NCI-H2107 (cell line): ENCODE measurements at regions not wholly inside any gene's neighbourhood (a gene's known extent, or its start where the extent isn't known, plus 50 kb on each side); places are given as distances from the start of the nearest gene placed in this dataset.

Source experiments
- DNase-seq: peaks from one replicate; lab custom pipeline; 2025; lab: John Stamatoyannopoulos, UW

DNA sequence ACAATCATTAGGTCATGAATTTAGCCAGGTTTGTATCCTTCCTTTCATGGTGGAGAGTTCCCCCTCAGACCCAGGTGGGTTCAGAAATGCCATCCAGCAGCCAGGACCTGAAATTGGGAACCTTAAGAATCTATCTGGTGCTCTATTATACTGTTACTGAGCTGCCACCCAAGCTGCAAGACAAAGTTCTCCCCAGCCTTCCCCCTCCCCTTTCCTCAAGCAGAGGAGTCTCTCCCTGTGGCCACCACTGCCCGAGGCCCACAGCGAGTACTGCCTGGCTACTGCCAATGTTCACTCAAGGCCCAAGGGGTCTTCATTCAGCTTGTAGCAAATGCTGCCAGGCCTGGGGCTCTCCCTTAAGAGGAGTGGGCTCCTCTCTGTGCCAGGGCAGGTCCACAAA is 133.8 kb downstream of the TMEM38B start:
- no peak for DNase-seq

DNA sequence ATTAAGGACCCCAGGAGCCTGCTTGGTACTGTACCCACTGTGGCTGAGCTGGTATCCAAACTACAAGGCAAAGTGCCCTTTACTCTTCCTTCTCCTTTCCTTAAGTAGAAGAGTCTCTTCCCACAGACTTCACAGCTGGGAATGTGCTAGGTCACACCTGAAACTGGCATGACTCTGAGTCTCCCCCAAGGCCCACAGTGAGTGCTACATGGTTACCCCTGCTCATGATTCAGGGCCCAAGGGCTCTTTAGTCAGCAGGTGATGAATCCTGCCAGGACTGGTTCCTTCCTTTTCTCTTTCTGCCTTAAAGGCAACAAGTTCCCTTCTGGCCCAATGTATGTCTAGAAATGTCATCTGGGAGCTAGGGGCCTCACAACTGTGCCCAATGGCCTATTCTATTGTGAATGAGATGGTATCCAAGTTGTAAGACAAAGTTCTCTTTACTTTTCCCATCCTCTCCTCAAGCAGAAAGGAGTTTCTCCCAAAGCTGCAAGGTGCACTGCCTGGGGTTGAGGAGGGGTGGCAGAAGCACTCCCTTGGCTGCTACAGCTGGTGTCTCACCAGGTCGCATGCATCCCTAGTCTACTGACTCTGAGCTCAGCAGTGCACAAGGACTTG is 134.4 kb downstream of the TMEM38B start:
- no peak for DNase-seq

DNA sequence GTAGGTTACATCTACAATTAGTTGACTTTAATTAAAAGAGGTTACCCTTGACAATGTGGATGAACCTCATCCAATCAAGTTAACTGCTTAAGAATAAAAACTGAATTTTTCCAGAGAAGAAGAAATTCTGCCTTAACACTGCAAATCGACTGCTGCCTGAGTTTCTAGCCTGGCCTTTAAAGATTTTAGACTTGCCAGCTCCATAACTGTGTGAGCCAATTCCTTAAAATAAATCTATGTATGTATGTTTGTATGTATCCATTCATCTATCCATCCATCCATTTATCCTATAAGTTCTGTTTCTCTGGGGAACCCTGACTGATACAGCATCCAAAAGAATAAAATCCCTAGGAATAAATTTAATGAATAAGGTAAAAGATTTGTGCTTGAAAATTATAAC is 136.1 kb downstream of the TMEM38B start:
- DNase-seq, result no peak

DNA sequence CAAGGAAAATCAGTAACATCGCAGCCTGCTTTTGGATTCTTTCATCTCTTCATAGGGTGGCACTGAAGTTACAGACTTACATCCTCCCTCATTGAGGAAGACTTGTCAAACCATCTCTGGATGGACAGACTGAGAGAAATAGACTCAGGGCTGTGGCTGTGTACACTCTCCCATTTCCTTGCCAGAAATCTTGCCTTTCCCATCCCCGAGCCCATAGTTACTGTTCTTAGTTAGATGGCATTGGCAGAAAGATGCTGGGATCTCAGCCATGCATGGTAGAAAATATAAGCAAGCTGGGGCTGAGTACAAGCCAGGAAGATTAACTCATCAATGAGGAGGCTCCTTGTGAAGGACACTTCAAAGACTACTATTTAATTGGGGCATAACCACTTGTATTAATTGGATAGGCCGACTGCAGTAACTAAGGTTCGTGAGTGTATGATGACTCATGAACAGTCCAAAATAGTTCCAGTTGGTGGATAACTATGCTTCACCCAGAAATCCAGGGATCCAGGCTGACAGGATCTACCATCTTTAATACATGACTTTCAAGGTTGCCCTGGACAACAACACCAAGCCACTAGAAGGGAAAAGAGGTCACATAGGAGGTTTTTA is 137.9 kb downstream of the TMEM38B start:
- DNase-seq, result no peak

DNA sequence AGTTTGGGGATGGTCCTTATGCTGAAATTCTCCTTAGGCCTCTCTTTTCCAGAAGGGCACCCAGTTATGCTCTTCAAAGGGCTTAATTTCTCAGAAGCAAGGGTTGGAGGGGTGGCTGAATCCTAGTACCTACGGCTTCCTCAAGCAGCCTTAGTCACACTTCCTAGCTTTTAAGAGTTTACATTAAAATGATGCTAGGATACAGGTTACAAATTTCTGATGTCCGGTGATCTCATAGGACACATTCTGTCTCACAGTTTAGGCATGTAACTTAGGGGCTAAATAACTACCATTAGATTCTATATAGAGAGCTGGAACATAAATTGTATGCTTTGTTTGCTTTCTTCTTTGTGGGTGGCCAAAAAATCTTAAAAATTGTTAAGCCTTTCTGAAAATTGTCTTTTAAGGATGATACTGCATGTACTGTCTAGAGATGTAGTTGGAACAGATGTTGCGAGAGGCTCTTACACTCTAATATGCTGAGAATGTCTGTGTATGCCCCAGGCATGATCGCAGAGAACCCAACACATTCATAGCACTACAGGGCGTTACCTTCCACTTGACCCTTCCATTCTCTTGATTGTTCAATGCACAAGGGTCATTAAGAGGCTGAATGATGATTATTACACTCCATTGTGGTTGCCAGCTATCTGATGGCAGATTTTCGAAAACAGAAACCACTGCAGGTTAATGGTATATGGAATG is 139.1 kb downstream of the TMEM38B start:
- no peak for DNase-seq

DNA sequence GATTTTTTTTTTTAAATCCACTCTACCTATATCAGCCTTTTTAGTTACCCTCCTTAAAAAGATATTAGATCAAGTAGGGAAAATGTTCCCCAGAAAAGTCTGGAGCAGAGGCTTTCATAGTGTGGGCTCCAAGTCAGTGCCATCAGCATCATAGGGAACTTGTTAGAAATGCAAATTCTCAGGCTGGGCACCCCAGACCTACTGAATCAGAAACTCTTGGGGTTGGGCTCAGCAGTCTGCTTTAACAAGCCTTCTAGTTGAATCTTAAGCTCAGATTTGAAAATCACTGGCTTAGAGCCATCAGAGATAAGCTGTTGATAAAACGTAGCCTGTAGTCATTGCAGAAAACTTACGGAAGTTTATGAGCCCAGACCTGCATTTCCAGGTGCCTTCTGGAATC is 140.1 kb downstream of the TMEM38B start:
- no peak for DNase-seq

DNA sequence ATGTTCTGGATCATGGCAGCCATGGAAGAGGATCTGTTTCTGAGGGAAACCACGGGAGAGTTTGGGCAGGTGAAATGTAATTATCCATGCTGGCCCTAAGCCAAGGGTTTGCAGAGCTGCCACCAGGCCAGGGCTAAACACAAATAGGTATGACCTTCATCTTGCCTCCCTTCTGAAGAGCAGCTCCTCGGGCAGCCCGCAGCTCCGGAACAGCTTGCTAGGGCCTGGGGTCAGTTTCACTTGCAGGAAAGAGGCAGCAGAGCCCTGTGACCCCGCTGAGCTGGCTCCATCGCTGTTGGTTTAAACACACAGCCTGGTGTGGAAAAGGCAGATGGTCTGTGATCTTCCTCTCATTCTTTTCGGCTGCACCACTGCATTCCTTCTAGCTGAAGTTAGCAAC is 141.4 kb downstream of the TMEM38B start:
- no peak for DNase-seq

DNA sequence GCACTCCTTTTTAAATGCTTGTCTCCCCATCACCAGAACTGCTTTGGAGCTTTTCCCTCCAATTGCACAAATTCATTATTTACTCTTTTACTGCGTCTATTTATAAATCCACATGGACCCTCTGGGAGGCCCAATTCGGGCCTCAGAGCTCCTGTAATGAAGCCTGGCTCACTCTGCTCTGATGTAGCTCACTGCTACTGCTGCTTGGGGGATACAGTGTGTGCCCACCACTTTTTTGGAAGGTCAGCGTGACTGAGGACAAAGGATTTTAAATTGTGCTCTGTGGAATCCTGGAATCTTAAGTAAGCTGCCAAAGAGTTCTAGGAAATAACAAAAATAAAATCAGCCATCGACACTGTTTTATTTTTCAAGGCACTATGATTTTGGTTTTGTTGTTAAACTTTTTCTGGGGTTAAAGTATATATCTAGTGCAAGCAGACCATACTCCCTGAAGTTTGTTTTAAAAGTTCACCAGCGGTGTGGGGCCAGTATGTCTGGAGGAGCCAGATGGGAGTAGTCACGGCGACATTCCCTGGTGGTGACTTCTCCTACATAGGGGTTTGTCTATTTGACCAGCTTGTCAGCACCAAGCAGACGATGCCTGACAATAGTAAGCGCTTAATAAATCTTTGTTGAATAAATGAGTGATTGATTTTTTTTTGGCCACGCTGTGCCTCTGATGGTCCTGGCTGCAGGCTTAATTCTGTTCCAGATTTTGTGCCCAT is 142.8 kb downstream of the TMEM38B start:
- DNase-seq, result no peak

DNA sequence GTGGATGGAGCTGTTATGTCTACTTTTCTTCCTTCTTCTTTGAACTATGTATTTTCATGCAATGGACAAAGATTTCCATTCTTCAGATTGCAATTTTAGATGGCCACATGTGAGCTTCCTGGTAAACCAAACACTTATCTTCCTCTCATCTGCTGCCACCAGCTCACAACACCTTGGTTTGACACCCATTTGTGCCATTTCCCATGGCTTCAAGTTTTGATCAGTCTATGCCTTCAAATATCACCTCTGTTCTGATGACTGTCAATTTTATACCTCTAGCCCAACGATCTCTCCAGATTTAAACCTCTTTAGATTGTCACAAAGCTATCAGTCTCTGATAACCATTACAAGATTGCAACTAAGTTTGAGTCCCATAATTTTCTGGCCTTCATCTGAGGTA is 147.2 kb downstream of the TMEM38B start:
- no peak for DNase-seq

DNA sequence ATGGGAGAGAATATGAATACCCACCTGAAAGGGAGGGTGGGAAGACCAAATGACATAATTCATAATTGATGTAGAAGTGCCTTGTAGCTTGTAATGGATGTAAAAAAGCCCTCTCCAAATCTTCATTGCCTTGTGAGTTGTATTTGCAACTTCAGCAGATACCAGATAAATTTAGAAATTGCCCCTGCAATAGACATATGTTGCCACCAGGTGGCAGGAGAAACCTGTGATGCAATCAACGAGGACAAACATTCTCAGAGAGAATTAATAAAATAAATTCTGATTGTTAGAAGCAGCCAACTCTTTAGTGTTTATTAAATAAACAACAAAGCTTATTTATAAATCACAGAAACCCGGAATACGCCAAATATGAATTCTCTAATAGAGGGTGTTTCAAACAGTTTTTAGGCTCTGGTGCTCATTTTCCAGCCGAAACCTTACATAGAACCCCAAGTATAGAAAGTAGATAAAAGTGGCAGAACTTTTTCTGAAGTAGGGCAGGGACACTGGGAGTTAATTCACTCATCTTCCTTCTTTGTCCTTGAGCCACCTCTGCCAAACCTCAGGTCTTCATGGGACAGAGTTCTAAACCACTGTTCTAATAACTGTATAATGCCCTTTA is 147.8 kb downstream of the TMEM38B start:
- no peak for DNase-seq

DNA sequence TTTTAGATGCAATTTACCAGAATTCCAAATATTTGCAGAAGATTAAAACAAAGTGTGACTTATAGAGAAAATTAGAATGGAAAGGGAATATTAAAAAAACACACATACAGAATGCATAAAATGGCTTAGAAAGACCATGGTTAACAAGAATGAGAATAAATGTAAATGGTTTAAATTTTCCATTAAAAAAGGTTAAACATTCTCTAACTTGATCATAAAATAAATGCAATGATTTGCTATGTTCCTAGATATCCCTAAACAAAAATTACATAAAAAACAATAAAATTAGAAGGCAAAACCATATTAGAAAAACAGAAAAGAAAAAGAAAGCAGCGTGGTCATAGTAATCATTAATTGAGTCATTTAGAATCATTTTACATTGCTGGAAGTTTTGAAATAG is 152.5 kb downstream of the TMEM38B start:
- no peak for DNase-seq

DNA sequence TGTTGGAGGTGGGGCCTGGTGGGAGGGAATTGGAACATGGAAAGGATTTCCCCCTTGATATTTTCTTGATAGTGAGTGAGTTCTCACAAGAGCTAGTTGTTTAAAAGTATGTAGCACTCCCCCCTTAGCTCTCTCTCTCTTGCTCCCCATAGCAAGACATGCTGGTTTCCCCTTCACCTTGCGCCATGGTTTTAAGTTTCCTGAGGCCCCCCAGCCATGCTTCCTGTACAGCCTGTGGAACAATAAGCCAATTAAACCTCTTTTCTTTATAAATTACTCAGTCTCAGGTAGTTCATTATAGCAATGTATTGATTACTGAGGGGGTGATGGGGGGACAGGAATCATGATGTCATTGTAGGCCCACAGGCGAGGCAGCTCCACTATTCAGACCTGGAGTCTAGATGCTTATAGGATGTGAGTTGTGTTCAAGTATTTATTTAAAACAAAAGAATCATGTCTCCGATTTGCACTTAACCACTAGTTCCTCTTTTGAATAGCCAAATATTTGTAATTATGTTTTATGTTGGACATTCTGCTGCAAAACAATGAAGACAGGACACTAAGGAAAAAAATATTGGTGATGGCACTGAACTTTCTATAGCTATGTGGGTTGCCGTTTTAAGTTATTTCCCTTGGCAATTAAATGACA is 156.6 kb downstream of the TMEM38B start:
- DNase-seq, result no peak

DNA sequence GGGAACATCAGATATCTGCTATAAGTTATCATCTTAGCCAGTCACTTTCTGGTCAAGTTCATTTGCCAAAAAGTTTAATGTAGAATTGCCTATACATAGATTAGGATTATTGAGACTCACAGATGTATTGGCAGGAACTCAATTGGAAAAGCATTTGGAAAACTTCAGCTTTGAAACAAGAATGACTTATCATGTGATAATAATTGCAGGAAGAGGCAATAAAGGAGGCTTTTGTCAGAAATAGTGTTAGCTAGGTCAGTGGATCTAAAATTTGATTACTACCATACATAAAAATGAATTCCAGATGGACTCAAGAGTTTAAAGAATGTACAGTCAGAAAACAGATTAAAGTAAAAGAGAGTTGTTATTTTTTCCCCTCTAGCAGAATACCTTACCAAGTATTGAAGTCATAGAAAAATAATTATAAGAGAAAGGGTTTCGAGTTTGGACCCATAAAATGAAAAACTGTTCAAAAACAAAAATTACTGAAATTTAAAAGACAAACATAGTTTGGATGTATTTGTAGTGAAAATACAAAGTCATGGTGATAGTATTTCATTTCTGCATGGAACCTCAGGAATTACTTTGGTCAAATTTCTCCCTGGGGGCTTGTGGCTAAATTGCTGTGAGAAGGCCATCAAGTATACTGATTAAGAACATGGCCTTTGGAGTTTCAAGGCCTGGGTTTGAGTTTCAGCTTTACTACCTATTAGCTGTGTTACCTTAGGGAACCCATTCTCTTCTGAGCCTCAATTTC is 159.9 kb downstream of the TMEM38B start:
- DNase-seq, result no peak

DNA sequence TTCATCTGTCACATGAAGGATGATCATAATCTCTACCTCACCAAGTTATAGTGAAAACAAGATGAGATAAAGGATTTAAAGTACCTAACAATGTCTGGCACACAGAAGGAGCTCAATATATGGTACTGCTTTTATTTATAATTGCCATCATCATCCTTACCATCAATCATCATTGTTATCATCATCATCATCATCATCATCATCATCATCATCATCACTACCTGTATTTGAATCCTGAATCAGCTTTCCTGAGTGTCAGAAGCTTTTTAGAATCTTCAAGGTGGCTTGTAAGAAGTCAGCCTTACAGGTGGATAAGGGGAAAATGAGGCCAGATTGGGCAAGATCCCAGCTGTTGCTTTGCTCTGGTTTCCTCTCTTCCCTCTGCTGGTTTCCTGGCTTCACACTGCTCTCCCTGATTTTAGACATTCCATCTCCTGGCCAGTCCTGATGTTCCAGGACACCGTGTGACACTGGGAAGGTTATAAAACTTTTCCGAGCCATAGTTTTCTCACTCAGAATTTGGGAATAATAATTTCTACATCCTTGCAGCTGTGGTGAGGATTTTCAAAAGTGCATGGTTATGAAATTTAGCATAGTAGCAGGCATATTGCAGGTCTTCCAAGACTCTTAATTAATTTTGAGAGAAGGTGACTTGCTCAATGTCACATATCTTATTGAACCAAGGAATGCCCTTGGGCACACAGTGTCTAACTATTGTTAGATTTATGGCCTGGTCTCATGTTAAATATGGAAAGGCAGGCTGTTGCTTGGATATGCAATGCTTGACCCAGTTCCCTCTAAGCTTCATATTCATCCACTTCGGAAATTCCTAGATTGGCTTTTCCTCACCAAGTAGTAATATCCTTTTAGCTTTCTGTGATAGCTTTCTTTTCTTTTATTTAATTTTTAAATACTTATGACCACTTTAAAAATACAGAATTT is 160.7 kb downstream of the TMEM38B start:
- no peak for DNase-seq

DNA sequence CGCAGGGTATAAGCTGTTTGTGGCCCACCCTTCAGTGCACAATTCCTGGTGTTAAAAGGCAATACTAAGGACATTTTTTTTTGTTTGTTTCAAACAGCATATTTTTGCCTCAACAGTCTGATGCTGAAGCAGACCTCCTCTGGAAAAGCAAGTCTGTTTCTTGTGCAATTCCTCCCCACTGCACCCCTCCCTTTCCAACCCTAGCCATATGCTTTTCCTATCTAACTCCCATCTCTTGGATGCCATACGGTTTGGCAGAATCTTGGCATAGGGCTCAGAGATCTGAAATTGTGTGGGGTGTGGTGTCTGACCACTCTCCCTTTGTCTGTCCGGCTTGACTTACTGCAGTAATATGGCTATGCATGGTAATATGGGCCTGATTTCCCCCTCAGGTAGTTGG is 161.6 kb downstream of the TMEM38B start:
- no peak for DNase-seq

DNA sequence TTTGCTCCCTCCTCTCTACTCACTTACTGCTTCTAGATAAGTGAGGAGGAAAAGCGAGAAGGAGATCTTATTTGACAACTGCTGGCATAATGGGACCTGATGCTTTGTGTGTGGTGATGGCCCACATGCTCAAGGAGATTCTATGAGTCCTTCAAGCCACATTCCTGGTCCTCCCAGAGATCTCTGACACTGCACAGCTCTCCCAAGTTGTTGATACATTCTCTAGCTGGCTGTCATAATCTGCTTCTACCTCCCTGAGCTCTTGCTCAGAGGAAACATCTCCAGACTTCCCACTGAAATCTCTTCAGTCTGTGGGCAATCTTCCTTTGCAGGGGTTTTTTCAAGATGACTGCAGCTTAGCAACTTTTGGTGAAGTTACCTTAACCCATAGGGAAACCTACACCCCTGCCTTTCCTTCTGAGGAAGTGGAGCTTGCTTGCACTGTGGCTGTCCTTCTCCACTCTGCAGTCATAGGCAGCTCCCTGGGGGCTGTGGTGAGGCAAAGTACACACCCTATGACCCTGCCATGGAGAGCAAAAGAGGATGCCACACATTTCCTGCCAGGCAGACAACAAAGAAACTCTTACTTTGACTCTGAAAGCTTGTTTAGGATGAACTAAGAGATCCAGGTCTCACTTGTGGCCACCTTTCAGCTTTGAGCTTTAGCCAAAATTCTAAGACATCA is 163.8 kb downstream of the TMEM38B start:
- no peak for DNase-seq

DNA sequence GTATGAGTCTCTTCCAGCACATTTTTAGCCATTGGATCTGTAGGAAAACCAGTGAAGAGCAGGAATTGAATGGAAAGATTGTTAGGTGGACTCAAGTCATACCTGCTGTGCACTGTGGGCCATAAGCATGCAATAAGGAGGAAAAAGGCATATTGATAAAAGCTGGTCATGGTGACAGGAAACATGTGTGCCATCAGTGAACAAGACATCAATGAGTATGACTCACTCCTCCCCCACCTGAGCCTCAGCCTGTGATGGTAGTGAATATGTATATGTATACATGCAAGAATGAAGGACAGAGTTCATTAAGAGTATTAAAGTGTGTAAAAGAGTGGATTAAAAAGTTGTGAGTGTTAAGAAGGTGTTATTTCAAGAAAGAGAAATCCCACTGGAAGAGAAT is 164.5 kb downstream of the TMEM38B start:
- DNase-seq, result no peak

DNA sequence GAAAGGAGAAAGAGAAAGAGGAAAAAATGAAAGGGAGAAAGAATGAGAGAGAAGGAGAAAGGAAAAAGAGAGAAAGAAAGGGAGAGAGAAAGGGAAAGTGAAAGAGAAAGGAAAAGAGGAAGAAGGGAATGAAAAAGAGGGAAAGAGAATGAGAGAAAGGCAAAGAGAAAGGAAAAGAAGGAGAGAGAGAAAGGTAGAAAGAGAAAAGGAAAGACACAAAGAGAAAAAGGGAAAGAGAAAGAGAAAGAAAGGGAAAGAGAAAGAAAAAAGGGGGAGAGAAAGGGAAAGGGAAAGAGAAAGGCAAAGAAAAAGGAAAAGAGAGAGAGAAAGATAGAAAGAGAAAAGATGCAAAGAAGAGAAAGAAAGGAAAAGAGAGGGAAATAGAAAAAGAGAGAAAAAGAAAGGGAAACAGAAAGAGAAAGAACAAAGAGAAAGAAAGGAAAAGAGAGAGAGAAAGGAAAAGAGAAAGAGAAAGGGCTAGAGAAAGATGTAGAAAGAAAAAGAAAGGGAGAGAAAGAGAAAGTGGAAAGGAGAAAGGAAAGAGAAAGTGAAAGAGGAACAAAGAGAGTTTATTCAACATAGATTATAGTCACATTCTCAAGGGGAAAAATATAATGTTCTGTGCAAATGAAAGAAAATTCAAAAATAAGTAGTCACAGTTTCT is 165.2 kb downstream of the TMEM38B start:
- DNase-seq, result no peak

DNA sequence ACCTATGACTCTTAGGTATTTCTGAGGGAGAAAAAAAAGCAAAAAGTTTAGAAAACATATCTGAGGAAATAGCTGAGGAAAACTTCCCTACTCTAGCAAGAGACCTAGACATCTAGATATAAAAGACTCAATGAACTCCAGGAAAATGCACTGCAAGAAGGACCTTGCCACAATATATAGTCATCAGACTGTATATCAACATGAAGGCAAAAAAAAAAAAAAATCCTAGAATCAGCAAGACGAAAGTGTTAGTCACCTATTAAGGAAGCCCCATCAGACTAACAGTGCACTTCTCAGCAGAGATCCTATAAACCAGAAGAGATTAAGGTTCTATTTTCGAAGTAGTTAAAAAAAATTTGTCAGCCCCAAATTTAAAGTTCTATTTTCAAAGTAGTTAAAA is 166.2 kb downstream of the TMEM38B start:
- DNase-seq, result no peak
